Endodermal cell (in vitro differentiated cells): ENCODE measurements at regions not wholly inside any gene's neighbourhood (a gene's known extent, or its start where the extent isn't known, plus 50 kb on each side); places are given as distances from the start of the nearest gene placed in this dataset.

Experiments used
- DNase-seq: peaks from one replicate; pipeline ENCODE4 v3.0.0-alpha.2; 2017
- H3K27ac ChIP-seq: 2 replicates; pipeline ENCODE4 v1.5.1; 2013; ENCODE audit warnings: mild to moderate bottlenecking, low read depth, low read length, moderate library complexity
- H3K27me3 ChIP-seq: 2 replicates; pipeline ENCODE4 v1.6.1; 2013; ENCODE audit warnings: mild to moderate bottlenecking, low read length, moderate library complexity; ENCODE audit not compliant: insufficient read depth, control insufficient read depth, poor library complexity, severe bottlenecking
- H3K36me3 ChIP-seq: 2 replicates; pipeline ENCODE4 v1.7.0; 2013; ENCODE audit warnings: mild to moderate bottlenecking, low read length, moderate library complexity; ENCODE audit not compliant: control insufficient read depth, insufficient read depth
- H3K4me1 ChIP-seq: one replicate; pipeline ENCODE4 v1.7.0; 2013; ENCODE audit warnings: low read length; ENCODE audit not compliant: control insufficient read depth, insufficient read depth
- H3K4me3 ChIP-seq: 2 replicates; pipeline ENCODE4 v1.5.1; 2013; ENCODE audit warnings: mild to moderate bottlenecking, low read length, moderate library complexity
- H3K9ac ChIP-seq: 2 replicates; pipeline ENCODE4 v1.6.1; 2013; ENCODE audit warnings: mild to moderate bottlenecking, low read length, moderate library complexity; ENCODE audit not compliant: poor library complexity, severe bottlenecking; ENCODE audit errors: extremely low read depth
- H3K9me3 ChIP-seq: 2 replicates; pipeline ENCODE4 v1.6.1; 2013; ENCODE audit warnings: mild to moderate bottlenecking, low read length, moderate library complexity; ENCODE audit not compliant: control insufficient read depth
- H3K27ac Mint-ChIP-seq: 2 replicates; pipeline ENCODE4 v1.8.0; 2020; ENCODE audit warnings: mixed read lengths
- H3K27me3 Mint-ChIP-seq: 2 replicates; pipeline ENCODE4 v1.8.0; 2021; ENCODE audit warnings: mild to moderate bottlenecking, mixed read lengths; ENCODE audit not compliant: insufficient read depth
- H3K36me3 Mint-ChIP-seq: 2 replicates; pipeline ENCODE4 v1.8.0; 2020; ENCODE audit warnings: low read depth, mixed read lengths
- H3K4me1 Mint-ChIP-seq: 2 replicates; pipeline ENCODE4 v1.8.0; 2020; ENCODE audit warnings: mixed read lengths
- H3K4me3 Mint-ChIP-seq: 2 replicates; pipeline ENCODE4 v1.8.0; 2020; ENCODE audit warnings: mild to moderate bottlenecking, moderate library complexity, mixed read lengths
- H3K9me3 Mint-ChIP-seq: 2 replicates; pipeline ENCODE4 v1.8.0; 2020; ENCODE audit warnings: mild to moderate bottlenecking, mixed read lengths
- CTCF ChIP-seq: fragments of 200-600 bp; sonication (generic); conservative IDR thresholded peaks from 2 replicates; pipeline ENCODE4 v1.5.0; 2021; ENCODE audit warnings: antibody characterized with exemption, mild to moderate bottlenecking
- WGBS, 2 experiments: methylation state at CpG; one replicate each; pipeline versions ENCODE4 v1.1.5 to v1.1.7; 2013; ENCODE audit warnings: missing lambda C conversion rate in 2 of 2, mixed read lengths in 1 of 2; ENCODE audit not compliant: insufficient coverage in 1 of 2, insufficient read length in 1 of 2; 5-methylcytosine and 5-hydroxymethylcytosine counted together

- Histone ChIP-seq H3K4me3 (no peak overlapping the region), H3K27ac (no peak overlapping the region), H3K27me3 (no peaks in the 10 kb centered on the region), H3K36me3 (no peaks in the 10 kb centered on the region), H3K4me1 (no peaks in the 10 kb centered on the region), H3K9me3 (no peaks in the 10 kb centered on the region), H3K9ac (no peak overlapping the region)
- DNase-seq, result peak; percentile 17
- H3K27me3 Mint-ChIP-seq, result peaks cover 72% of the 10 kb centered on the region
- TF ChIP-seq CTCF, result no peak
- H3K4me1 Mint-ChIP-seq, result peaks cover 2% of the 10 kb centered on the region
- no peak overlapping the region for H3K4me3 Mint-ChIP-seq
- no peaks in the 10 kb centered on the region for H3K9me3 Mint-ChIP-seq
- H3K27ac Mint-ChIP-seq, result no peak overlapping the region
- 95 to 98% methylated on average over 9 to 13 of the region's 13 CpGs for WGBS, 2 experiments
- H3K36me3 Mint-ChIP-seq, result no peaks in the 10 kb centered on the region
Observed at GRCh38 chr22:48379371-48379770, 1448.3 kb downstream of the BRD1 start.

GRCh38 chr22:48378673-48379072 is 1449.0 kb downstream of the BRD1 start:
- Mint-ChIP-seq H3K4me3 (no peak overlapping the region), H3K27ac (no peak overlapping the region), H3K4me1 (peaks cover 2% of the 10 kb centered on the region), H3K36me3 (no peaks in the 10 kb centered on the region), H3K27me3 (peaks cover 79% of the 10 kb centered on the region), H3K9me3 (no peaks in the 10 kb centered on the region)
- DNase-seq, result peak; percentile 26
- Histone ChIP-seq H3K27ac (no peak overlapping the region), H3K4me3 (no peak overlapping the region), H3K9ac (no peak overlapping the region), H3K9me3 (no peaks in the 10 kb centered on the region), H3K36me3 (no peaks in the 10 kb centered on the region), H3K4me1 (no peaks in the 10 kb centered on the region), H3K27me3 (no peaks in the 10 kb centered on the region)
- WGBS, 2 experiments, result 78 to 94% methylated on average over 3 to 6 of the region's 6 CpGs
- no peak for TF ChIP-seq CTCF

- H3K9me3 ChIP-seq, result no peaks in the 10 kb centered on the region
- no peaks in the 10 kb centered on the region for H3K4me1 ChIP-seq
- H3K27me3 Mint-ChIP-seq, result peaks cover 89% of the 10 kb centered on the region
- no peak overlapping the region for H3K4me3 Mint-ChIP-seq
- H3K36me3 Mint-ChIP-seq, result no peaks in the 10 kb centered on the region
- H3K36me3 ChIP-seq, result no peaks in the 10 kb centered on the region
- no peak overlapping the region for H3K27ac Mint-ChIP-seq
- no peaks in the 10 kb centered on the region for H3K9me3 Mint-ChIP-seq
- H3K9ac ChIP-seq, result no peak overlapping the region
- H3K4me1 Mint-ChIP-seq, result peaks cover 2% of the 10 kb centered on the region
- H3K27ac ChIP-seq, result no peak overlapping the region
- peak; percentile 36 for DNase-seq
- H3K4me3 ChIP-seq, result no peak overlapping the region
- no peaks in the 10 kb centered on the region for H3K27me3 ChIP-seq
- no peak for TF ChIP-seq CTCF
- 92 to 95% methylated on average over 5 to 8 of the region's 8 CpGs for WGBS, 2 experiments
Observed at GRCh38 chr22:48376936-48377712, 1450.5 kb downstream of the BRD1 start.
